ENCODE measurements at regions not wholly inside any gene's neighbourhood (a gene's known extent, or its start where the extent isn't known, plus 50 kb on each side); places are given as distances from the start of the nearest gene placed in this dataset.

- peak; percentile 49 for TF ChIP-seq CTCF (IDR thresholded peaks at IDR 0.05; ENCODE audit: poor library complexity)
- TF ChIP-seq EZH2phosphoT487 (IDR thresholded peaks at IDR 0.05; ENCODE audit: low read depth, severe bottlenecking, unreplicated experiment), result no peak
These were observed 510.4 kb downstream of the SLC16A7 start for GRCh38 chr12:60106214-60106613.

Measured in hepatocyte (in vitro differentiated cells).